Coronary artery (tissue), 2 donors: ENCODE measurements at regions not wholly inside any gene's neighbourhood (a gene's known extent, or its start where the extent isn't known, plus 50 kb on each side); places are given as distances from the start of the nearest gene placed in this dataset.

ENCODE experiments used
- DNase-seq: peaks from one replicate; pipeline ENCODE4 v3.0.0-alpha.2; 2017; ENCODE audit warnings: low spot score
- H3K27ac ChIP-seq, 2 donors: fragments of 200-600 bp; sonication (generic); one replicate each; pipeline ENCODE4 v1.5.1; 2016 to 2019
- H3K4me3 ChIP-seq: fragments of 200-600 bp; sonication (generic); 2 replicates; pipeline ENCODE4 v1.5.1; 2016; ENCODE audit warnings: mild to moderate bottlenecking, moderate library complexity
- CTCF ChIP-seq: fragments of 200-600 bp; sonication (generic); IDR thresholded peaks from one replicate; pipeline ENCODE4 v1.5.1; 2019; ENCODE audit warnings: antibody characterized with exemption

- Histone ChIP-seq H3K4me3 (no peak overlapping the region), H3K27ac (no peak overlapping the region)
- TF ChIP-seq CTCF: no peak
- no peak for DNase-seq
Measured at GRCh38 chr5:19001539-19001938, 986.5 kb downstream of the CDH18 start.

- Histone ChIP-seq H3K27ac (no peak overlapping the region), H3K4me3 (no peak overlapping the region)
- no peak for TF ChIP-seq CTCF
- DNase-seq: no peak
Measured at GRCh38 chr5:19002111-19002510, 985.9 kb downstream of the CDH18 start.

- no peak for TF ChIP-seq CTCF
- DNase-seq: no peak
- H3K27ac ChIP-seq: no peak overlapping the region
- no peak overlapping the region for H3K4me3 ChIP-seq
Measured at GRCh38 chr5:19018822-19019221, 969.2 kb downstream of the CDH18 start.

- Histone ChIP-seq H3K27ac (no peak overlapping the region), H3K4me3 (no peak overlapping the region)
- DNase-seq: no peak
- TF ChIP-seq CTCF: no peak
Measured at GRCh38 chr5:19031491-19031890, 956.5 kb downstream of the CDH18 start.

GRCh38 chr5:19035816-19036215, 952.2 kb downstream of the CDH18 start:
- no peak overlapping the region for H3K4me3 ChIP-seq
- TF ChIP-seq CTCF: no peak

GRCh38 chr5:19042106-19042505, 945.9 kb downstream of the CDH18 start:
- Histone ChIP-seq H3K27ac (no peak overlapping the region), H3K4me3 (no peak overlapping the region)
- DNase-seq: no peak
- no peak for TF ChIP-seq CTCF

More at GRCh38 chr5:19035816-19036215, 952.2 kb downstream of the CDH18 start:
- no peak overlapping the region for H3K27ac ChIP-seq
- no peak for DNase-seq

- no peak for DNase-seq
- Histone ChIP-seq H3K4me3 (no peak overlapping the region), H3K27ac (no peak overlapping the region)
- no peak for TF ChIP-seq CTCF
Measured at GRCh38 chr5:19044311-19044710, 943.7 kb downstream of the CDH18 start.
